HEK293 (cell line): ENCODE measurements at regions not wholly inside any gene's neighbourhood (a gene's known extent, or its start where the extent isn't known, plus 50 kb on each side); places are given as distances from the start of the nearest gene placed in this dataset.

Experiments used
- MEIS1 ChIP-seq: sonication (generic); formaldehyde crosslinking; IDR thresholded peaks from 2 replicates; pipeline ENCODE4 v1.8.1; 2022; ENCODE audit warnings: missing genetic modification reagents, mild to moderate bottlenecking, borderline replicate concordance
- YY1 ChIP-seq: fragments of 450-650 bp; formaldehyde crosslinking; IDR thresholded peaks from 2 replicates; pipeline ENCODE4 v1.5.1; 2018; ENCODE audit warnings: missing biosample characterization, missing genetic modification characterization
- ZBTB7A ChIP-seq: fragments of 450-650 bp; formaldehyde crosslinking; IDR thresholded peaks from 2 replicates; pipeline ENCODE4 v1.5.1; 2016; ENCODE audit warnings: low read depth, missing biosample characterization, missing genetic modification characterization
- ZEB2 ChIP-seq: fragments of 450-650 bp; formaldehyde crosslinking; IDR thresholded peaks from 2 replicates; pipeline ENCODE4 v1.5.1; 2016; ENCODE audit warnings: missing biosample characterization, missing genetic modification characterization
- ZNF114 ChIP-seq: fragments of 450-650 bp; formaldehyde crosslinking; IDR thresholded peaks from 2 replicates; pipeline ENCODE4 v1.5.0; 2017; ENCODE audit warnings: missing biosample characterization, missing genetic modification characterization
- ZNF274 ChIP-seq, 2 experiments: fragments of 200-500 bp in 1 of 2; fragments of 450-650 bp in 1 of 2; sonication (Bioruptor generic) in 1 of 2; formaldehyde crosslinking in 1 of 2; IDR thresholded peaks; 2 replicates each; pipeline versions ENCODE4 v1.5.1 to v1.6.1; 2014 to 2016; ENCODE audit warnings: borderline replicate concordance in 1 of 2, inconsistent platforms in 1 of 2, low read length in 1 of 2, missing biosample characterization in 1 of 2, missing genetic modification characterization in 1 of 2
- ZNF416 ChIP-seq: fragments of 450-650 bp; formaldehyde crosslinking; IDR thresholded peaks from 2 replicates; pipeline ENCODE4 v1.5.1; 2016; ENCODE audit warnings: missing biosample characterization, missing genetic modification characterization
- ZNF747 ChIP-seq: fragments of 450-650 bp; formaldehyde crosslinking; IDR thresholded peaks from 2 replicates; pipeline ENCODE4 v1.5.1; 2016; ENCODE audit warnings: missing biosample characterization, missing genetic modification characterization
- TF ChIP-seq, protein P1 (sequence below): fragments of 450-650 bp; formaldehyde crosslinking; IDR thresholded peaks from 2 replicates; pipeline ENCODE4 v1.5.1; 2016; ENCODE audit warnings: missing biosample characterization, missing genetic modification characterization
- TF ChIP-seq, protein P2 (sequence below): fragments of 450-650 bp; formaldehyde crosslinking; IDR thresholded peaks from 2 replicates; pipeline ENCODE4 v1.5.1; 2016; ENCODE audit warnings: missing biosample characterization, missing genetic modification characterization
- TF ChIP-seq, protein P3 (sequence below): sonication (generic); formaldehyde crosslinking; IDR thresholded peaks from 2 replicates; pipeline ENCODE4 v1.8.1; 2022; ENCODE audit warnings: mild to moderate bottlenecking, moderate library complexity, missing genetic modification reagents

DNA sequence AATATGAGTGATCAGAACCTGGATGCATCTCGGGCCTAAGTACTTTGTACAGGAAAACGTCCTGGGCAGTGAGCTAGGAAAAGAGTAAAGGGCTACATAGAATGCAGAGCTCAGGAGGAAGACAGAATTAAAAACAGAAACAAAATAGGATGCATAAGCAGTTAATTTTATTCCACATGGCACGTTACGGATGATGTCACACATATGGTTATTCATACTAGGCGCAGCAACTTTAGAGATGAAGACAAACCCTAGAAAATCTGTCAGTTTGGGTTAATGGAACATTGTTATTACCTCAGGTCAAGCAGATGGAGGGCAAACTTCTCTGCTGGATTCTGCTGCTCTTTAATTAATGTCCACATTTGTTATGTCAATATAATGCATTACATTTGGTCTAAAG, 445.4 kb downstream of the ANXA1 start:
- TF ChIP-seq MEIS1 (CRISPR knock-in tag) (no peak), YY1 (no peak), ZNF274 (IDR thresholded peaks at IDR 0.05; ENCODE audit: low read length) (no peak), ZNF274 (tag by site-specific recombination; IDR thresholded peaks at IDR 0.05; ENCODE audit: borderline replicate concordance) (no peak), ZNF416 (tag by site-specific recombination) (no peak), ZBTB7A (tag by site-specific recombination) (no peak), ZEB2 (tag by site-specific recombination) (no peak), ZNF114 (tag by site-specific recombination) (no peak), ZNF747 (tag by site-specific recombination) (no peak)
- TF ChIP-seq, protein P1, sequence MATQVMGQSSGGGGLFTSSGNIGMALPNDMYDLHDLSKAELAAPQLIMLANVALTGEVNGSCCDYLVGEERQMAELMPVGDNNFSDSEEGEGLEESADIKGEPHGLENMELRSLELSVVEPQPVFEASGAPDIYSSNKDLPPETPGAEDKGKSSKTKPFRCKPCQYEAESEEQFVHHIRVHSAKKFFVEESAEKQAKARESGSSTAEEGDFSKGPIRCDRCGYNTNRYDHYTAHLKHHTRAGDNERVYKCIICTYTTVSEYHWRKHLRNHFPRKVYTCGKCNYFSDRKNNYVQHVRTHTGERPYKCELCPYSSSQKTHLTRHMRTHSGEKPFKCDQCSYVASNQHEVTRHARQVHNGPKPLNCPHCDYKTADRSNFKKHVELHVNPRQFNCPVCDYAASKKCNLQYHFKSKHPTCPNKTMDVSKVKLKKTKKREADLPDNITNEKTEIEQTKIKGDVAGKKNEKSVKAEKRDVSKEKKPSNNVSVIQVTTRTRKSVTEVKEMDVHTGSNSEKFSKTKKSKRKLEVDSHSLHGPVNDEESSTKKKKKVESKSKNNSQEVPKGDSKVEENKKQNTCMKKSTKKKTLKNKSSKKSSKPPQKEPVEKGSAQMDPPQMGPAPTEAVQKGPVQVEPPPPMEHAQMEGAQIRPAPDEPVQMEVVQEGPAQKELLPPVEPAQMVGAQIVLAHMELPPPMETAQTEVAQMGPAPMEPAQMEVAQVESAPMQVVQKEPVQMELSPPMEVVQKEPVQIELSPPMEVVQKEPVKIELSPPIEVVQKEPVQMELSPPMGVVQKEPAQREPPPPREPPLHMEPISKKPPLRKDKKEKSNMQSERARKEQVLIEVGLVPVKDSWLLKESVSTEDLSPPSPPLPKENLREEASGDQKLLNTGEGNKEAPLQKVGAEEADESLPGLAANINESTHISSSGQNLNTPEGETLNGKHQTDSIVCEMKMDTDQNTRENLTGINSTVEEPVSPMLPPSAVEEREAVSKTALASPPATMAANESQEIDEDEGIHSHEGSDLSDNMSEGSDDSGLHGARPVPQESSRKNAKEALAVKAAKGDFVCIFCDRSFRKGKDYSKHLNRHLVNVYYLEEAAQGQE (tag by site-specific recombination) = no peak
- TF ChIP-seq, protein P2, sequence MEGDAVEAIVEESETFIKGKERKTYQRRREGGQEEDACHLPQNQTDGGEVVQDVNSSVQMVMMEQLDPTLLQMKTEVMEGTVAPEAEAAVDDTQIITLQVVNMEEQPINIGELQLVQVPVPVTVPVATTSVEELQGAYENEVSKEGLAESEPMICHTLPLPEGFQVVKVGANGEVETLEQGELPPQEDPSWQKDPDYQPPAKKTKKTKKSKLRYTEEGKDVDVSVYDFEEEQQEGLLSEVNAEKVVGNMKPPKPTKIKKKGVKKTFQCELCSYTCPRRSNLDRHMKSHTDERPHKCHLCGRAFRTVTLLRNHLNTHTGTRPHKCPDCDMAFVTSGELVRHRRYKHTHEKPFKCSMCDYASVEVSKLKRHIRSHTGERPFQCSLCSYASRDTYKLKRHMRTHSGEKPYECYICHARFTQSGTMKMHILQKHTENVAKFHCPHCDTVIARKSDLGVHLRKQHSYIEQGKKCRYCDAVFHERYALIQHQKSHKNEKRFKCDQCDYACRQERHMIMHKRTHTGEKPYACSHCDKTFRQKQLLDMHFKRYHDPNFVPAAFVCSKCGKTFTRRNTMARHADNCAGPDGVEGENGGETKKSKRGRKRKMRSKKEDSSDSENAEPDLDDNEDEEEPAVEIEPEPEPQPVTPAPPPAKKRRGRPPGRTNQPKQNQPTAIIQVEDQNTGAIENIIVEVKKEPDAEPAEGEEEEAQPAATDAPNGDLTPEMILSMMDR (tag by site-specific recombination) = no peak
- TF ChIP-seq, protein P3, sequence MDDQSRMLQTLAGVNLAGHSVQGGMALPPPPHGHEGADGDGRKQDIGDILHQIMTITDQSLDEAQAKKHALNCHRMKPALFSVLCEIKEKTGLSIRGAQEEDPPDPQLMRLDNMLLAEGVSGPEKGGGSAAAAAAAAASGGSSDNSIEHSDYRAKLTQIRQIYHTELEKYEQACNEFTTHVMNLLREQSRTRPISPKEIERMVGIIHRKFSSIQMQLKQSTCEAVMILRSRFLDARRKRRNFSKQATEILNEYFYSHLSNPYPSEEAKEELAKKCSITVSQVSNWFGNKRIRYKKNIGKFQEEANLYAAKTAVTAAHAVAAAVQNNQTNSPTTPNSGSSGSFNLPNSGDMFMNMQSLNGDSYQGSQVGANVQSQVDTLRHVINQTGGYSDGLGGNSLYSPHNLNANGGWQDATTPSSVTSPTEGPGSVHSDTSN (CRISPR knock-in tag) = no peak
